SK-N-SH (cell line): ENCODE measurements at regions not wholly inside any gene's neighbourhood (a gene's known extent, or its start where the extent isn't known, plus 50 kb on each side); places are given as distances from the start of the nearest gene placed in this dataset.

Source experiments
- CTCF ChIP-seq: fragments of 200-600 bp; sonication (generic); IDR thresholded peaks from 2 replicates; pipeline ENCODE4 v1.6.1; 2017; ENCODE audit warnings: antibody characterized with exemption, mild to moderate bottlenecking, moderate library complexity
- MAX ChIP-seq: IDR thresholded peaks from 2 replicates; pipeline ENCODE4 v1.4.0; 2012; ENCODE audit warnings: low read depth
- RAD21 ChIP-seq: IDR thresholded peaks from 2 replicates; pipeline ENCODE4 v1.6.1; 2012; ENCODE audit warnings: mild to moderate bottlenecking, low read length
- RXRA ChIP-seq: IDR thresholded peaks from 2 replicates; pipeline ENCODE4 v1.4.0; 2012; ENCODE audit warnings: low read depth, mild to moderate bottlenecking, borderline replicate concordance
- TCF12 ChIP-seq: IDR thresholded peaks from 2 replicates; pipeline ENCODE4 v1.4.0; 2012

GRCh38 chr20:52290569-52290968 lies 99.0 kb upstream of the ZFP64 start:
- TF ChIP-seq TCF12 (no peak), RXRA (no peak), MAX (no peak), RAD21 (no peak), CTCF (no peak)
